ENCODE measurements at regions not wholly inside any gene's neighbourhood (a gene's known extent, or its start where the extent isn't known, plus 50 kb on each side); places are given as distances from the start of the nearest gene placed in this dataset.
"Not testable (repeated sequence)": the region's sequence is repeated elsewhere in the genome, so short reads cannot be mapped to it uniquely, and the experiment has no call there.

GRCh38 chr2:122075381-122075780 lies 319.9 kb downstream of the TSN start:
- no peak for DNase-seq

GRCh38 chr2:122077114-122077513 lies 321.7 kb downstream of the TSN start:
- no peak for DNase-seq

DNA sequence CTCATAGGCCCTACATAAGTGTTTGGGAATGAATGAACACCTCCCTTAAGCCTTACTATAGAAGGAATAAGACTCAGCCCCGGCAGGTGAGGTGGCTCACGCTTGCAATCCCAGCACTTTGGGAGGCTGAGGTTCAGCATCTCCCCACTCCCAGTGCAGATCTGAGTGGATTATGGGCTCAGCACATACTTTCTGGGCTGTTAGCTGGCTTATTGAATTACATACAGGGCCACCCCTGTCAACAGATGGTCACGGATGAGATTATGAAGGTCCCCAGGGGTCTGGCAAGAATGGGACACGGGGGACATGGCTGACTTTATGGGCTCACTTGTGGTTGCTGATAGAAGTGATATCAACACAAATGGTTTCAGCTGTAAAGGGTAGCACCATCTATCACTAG lies 322.3 kb downstream of the TSN start:
- no peak for DNase-seq

- DNase-seq, result no peak
These were observed 323.0 kb downstream of the TSN start for GRCh38 chr2:122078451-122078850.

DNA sequence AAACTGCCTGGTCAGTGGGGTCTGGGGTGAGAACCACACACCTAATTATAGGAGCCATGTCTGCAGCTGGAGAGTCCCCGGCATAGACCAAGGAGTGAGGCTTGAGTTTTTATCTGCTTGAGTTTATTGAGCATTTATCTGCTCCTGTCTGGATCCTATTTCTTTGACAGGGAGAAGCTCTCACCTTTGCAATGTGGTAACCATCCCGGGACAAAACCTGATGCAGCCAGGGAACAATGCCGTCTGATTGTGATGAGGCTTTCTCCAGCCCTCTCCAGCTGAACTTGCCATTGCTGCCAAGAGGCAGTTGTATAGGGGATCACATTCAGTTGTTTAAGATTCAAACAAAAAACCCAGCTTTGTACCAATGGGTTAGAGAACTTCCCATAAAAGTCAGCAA lies 324.4 kb downstream of the TSN start:
- DNase-seq, result no peak

DNA sequence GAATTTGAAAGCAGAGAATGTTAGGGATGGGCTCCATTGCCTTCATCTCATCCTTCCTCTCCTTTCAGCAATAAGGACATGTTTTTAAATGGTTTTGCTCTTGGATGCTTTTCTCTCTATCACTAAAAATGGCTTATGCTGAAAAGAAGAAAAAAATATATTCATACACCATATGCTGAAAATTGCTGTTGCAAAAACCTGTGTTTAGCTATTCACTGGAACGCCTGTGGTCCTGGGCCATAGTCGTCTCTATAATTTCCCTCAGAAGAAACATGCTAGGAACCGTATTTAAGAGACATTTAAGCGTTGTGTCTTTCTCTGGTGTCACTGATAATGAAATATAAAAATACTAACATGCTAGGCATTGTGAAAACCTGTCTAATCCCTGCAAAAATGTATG lies 324.9 kb downstream of the TSN start:
- DNase-seq, result no peak

DNA sequence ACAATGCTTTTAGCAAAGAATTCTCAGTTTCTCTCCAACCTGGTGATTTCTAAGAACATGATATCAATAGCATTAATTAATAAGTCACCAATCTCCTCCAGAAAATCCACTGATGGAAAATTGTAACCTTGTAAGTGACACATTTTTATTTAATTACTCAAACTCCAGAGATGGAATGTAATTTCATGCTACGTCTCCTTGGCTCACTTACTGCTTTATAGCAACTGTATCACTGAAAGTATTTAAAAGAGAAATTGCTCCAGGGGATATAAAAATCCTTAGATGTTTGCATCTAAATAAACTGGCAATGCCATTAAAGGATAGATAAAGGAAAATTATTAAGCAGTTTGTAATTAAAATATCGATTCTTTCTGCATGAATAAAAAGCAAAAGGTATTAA lies 325.4 kb downstream of the TSN start:
- DNase-seq, result no peak

- peak; percentile 80 for DNase-seq
These were observed 326.3 kb downstream of the TSN start for GRCh38 chr2:122081751-122082150.

DNA sequence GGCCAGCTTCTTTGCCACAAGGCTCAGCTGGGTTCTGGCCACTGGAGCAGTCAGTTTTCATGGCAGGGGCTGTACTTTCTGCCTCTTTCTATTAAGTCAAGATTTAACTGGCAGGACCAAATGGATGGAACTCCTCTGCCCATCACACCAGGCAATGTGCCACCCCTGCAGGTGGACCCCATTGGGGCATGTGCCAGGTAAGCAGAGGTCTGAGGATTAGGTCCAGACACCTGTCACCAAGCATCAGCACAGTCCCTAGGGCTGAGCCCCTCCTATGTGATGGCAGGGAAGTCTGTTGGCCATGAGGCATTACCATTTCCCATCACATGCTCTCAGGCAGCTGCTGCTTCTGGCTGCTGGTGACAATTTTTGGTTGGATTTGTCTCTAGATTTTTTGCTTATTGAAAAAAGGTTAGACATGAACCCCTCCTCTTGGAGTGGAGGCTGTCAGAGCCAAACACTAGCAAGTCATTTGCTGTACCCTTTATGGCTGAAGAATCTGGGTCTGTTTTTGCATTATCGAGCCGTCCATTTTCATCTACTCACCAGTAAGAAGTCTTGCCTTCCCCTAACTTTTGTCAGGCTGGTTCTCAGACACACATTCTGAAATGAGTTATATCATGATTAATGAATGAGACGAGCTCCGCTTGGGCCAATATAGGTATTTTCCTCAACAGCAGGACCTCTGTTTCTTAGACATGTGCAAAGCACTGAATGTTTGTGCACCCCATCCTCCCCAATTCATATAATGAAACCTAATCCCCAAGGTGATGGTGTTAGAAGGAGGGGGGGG lies 328.0 kb downstream of the TSN start:
- DNase-seq, result no peak

- not testable (repeated sequence) for DNase-seq
These were observed 330.2 kb downstream of the TSN start for GRCh38 chr2:122085672-122086071.

- DNase-seq, result no peak
These were observed 339.1 kb downstream of the TSN start for GRCh38 chr2:122094557-122094956.

GRCh38 chr2:122096761-122097160 lies 341.3 kb downstream of the TSN start:
- no peak for DNase-seq

GRCh38 chr2:122098306-122098705 lies 342.9 kb downstream of the TSN start:
- no peak for DNase-seq

GRCh38 chr2:122100346-122100745 lies 344.9 kb downstream of the TSN start:
- no peak for DNase-seq

GRCh38 chr2:122100756-122101155 lies 345.3 kb downstream of the TSN start:
- no peak for DNase-seq

DNA sequence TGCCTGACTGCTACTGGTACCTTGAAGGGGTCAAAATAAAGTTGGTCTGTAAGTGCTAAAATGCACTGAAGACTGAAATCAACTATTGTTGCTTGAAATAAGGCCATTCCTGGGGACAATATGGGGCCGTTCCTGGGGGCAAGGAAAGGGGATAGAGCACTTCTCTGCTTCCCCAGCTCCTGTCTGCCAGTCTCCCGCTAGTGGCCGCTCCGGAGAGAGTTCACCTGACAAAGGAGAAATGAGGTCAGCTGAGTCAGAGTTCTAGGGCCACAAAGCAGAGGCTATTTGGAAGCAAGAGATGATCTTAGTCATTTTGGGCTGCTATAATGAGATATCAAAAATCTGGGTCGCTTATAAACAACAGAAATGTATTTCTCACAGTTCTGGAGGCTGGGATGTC lies 345.9 kb downstream of the TSN start:
- no peak for DNase-seq

DNA sequence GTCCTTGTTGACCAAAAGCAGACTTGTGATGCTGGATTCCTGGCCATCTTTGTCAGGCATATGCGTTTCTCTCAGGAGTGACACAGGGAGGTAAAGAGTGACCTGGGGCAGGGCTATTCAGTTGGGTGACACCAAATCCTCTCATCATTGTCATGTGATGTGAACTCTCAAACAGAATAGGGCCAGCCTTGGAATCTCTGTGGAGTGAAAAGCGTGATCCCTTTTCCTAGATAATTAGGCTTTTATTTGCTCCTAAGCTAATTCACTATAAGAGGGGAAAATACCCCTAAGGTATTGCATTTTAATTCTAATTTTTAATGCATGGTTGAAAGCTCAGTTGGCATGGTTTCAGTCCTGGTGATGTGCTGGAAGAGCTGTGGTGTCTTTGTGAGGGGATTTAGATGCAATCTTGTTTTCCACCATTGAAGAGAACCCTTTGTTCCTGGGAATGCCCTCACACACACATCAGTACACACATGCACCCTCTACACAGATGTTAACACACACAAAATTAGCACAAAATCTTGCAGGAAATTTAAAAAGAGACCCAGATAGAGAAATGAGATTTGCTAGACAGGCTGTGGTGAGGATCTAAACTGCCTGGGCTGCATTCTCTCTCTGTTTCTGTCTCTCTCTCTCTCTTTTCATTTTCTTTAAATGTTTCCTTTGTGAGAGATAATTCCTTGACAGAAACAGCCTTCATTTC lies 349.9 kb downstream of the TSN start:
- DNase-seq, result no peak

- DNase-seq, result no peak
These were observed 350.4 kb downstream of the TSN start for GRCh38 chr2:122105877-122106206.

GRCh38 chr2:122108186-122108585 lies 352.7 kb downstream of the TSN start:
- no peak for DNase-seq

- DNase-seq, result no peak
These were observed 357.0 kb downstream of the TSN start for GRCh38 chr2:122112216-122113005.

- no peak for DNase-seq
These were observed 359.0 kb downstream of the TSN start for GRCh38 chr2:122114421-122114820.

DNA sequence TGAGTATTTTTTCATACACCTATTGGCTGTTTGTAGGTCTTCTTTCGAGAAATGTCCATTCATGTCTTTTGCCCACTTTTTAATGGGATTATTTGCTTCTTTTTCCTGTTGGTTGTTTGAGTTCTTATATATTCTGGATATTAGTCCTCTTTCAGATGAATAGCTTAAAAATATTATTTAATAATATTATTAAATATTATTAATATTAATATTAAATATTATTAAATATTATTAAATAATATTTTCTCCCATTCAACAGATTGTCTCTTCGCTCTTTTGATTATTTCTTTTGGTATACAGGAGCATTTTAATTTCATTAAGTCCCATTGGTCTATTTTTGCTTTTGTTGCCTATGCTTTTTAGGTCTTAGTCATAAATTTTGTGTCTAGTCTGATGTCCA lies 361.9 kb downstream of the TSN start:
- no peak for DNase-seq

DNA sequence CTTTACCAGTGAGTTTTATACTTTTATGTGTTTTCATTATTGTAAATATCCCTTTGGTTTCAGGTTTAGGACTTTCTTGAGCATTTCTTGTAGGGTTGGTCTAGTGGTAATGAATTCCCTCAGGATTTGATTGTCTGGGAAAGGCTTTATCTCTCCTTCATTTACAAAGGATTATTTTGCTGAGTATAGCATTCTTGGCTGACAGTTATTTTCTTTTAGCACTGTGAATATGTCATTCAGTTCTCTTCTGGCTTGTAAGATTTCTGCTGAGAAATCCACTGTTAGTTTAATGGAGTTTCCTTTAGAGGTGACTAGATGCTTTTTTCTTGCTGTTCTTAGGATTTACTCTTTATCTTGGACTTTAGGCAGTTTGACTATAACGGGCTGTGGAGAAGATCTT lies 373.9 kb downstream of the TSN start:
- no peak for DNase-seq

GRCh38 chr2:122132147-122132691 lies 376.8 kb downstream of the TSN start:
- DNase-seq, result no peak
